Esophagus mucosa (tissue), 1 donor: ENCODE measurements at regions not wholly inside any gene's neighbourhood (a gene's known extent, or its start where the extent isn't known, plus 50 kb on each side); places are given as distances from the start of the nearest gene placed in this dataset.
"Not testable (repeated sequence)": the region's sequence is repeated elsewhere in the genome, so short reads cannot be mapped to it uniquely, and the experiment has no call there.

Experiments
- ATAC-seq: fragments of 200-7000 bp; cut with Tn5 transposase; one replicate; pipeline ENCODE4 v1.9.1; 2020
- donor health status: DM: yes; HTN: yes; CAD: no.

- ATAC-seq, result no peak
Measured at GRCh38 chr3:24545887-24546286, 51.2 kb upstream of the THRB start.

- ATAC-seq, result no peak
Measured at GRCh38 chr3:24548278-24548677, 53.6 kb upstream of the THRB start.

- ATAC-seq, result no peak
Measured at GRCh38 chr3:24550588-24550987, 55.9 kb upstream of the THRB start.

GRCh38 chr3:24551626-24552025, 57.0 kb upstream of the THRB start:
- ATAC-seq, result no peak

- no peak for ATAC-seq
Measured at GRCh38 chr3:24562895-24563294, 68.2 kb upstream of the THRB start.

GRCh38 chr3:24565053-24565452, 70.4 kb upstream of the THRB start:
- no peak for ATAC-seq

- no peak for ATAC-seq
Measured at GRCh38 chr3:24565656-24566055, 71.0 kb upstream of the THRB start.

- ATAC-seq, result no peak
Measured at GRCh38 chr3:24566927-24567326, 72.3 kb upstream of the THRB start.

GRCh38 chr3:24572409-24572808, 77.8 kb upstream of the THRB start:
- not testable (repeated sequence) for ATAC-seq

- ATAC-seq, result no peak
Measured at GRCh38 chr3:24573576-24573975, 78.9 kb upstream of the THRB start.

- ATAC-seq, result no peak
Measured at GRCh38 chr3:24578324-24578723, 83.7 kb upstream of the THRB start.

- peak; percentile 13 for ATAC-seq
Measured at GRCh38 chr3:24578951-24579421, 84.3 kb upstream of the THRB start.

GRCh38 chr3:24582431-24583403, 88.1 kb upstream of the THRB start:
- ATAC-seq, result no peak

- ATAC-seq, result no peak
Measured at GRCh38 chr3:24586920-24587319, 92.3 kb upstream of the THRB start.

GRCh38 chr3:24588629-24589512, 94.2 kb upstream of the THRB start:
- ATAC-seq, result no peak

GRCh38 chr3:24589513-24589851, 94.8 kb upstream of the THRB start:
- no peak for ATAC-seq

GRCh38 chr3:24589931-24590880, 95.6 kb upstream of the THRB start:
- no peak for ATAC-seq

GRCh38 chr3:24591191-24591590, 96.5 kb upstream of the THRB start:
- ATAC-seq, result no peak

- ATAC-seq, result peak; percentile 93
Measured at GRCh38 chr3:24591661-24592555, 97.3 kb upstream of the THRB start.

GRCh38 chr3:24594161-24594560, 99.5 kb upstream of the THRB start:
- ATAC-seq, result no peak

- ATAC-seq, result peak; percentile 78
Measured at GRCh38 chr3:24595796-24596195, 101.1 kb upstream of the THRB start.
